GM13976 (cell line): ENCODE measurements at regions not wholly inside any gene's neighbourhood (a gene's known extent, or its start where the extent isn't known, plus 50 kb on each side); places are given as distances from the start of the nearest gene placed in this dataset.

Experiments
- DNase-seq: peaks from one replicate; pipeline ENCODE4 v3.0.0; 2012; ENCODE audit warnings: low spot score
- in situ Hi-C: fragments of 300-500 bp; cut with MboI; formaldehyde crosslinking; loops from one replicate; pipeline ENCODE4 v1.12.0; 2022; ENCODE audit warnings: low sequenced_read_pairs, mixed read lengths, inconsistent platforms; ENCODE audit not compliant: unreplicated experiment
- TF ChIP-seq, protein P1 (sequence below): IDR thresholded peaks from 2 replicates; pipeline ENCODE4 v1.5.1; 2012; ENCODE audit warnings: borderline replicate concordance, mild to moderate bottlenecking; ENCODE audit not compliant: insufficient read depth; ENCODE audit errors: extremely low read depth, missing control alignments, control extremely low read depth

DNA sequence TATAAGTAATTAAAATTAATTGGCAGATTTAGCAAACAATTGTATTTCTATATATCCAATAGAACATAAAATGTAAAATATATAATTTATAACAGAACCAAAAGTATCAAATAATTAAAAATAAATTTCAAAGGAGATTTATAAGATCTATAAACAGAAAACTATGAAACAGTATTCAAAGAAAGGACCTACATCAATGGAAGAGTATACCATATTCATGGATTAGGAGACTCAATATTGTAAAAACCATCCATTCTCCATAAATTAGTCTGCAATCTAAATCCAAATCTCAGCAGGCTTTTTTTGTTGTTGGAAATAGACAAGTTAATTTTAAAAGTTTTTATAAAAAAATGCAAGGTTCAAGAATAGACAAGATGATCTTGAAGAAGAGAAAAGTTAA lies 149.0 kb upstream of the RUNX3 start:
- TF ChIP-seq, protein P1, sequence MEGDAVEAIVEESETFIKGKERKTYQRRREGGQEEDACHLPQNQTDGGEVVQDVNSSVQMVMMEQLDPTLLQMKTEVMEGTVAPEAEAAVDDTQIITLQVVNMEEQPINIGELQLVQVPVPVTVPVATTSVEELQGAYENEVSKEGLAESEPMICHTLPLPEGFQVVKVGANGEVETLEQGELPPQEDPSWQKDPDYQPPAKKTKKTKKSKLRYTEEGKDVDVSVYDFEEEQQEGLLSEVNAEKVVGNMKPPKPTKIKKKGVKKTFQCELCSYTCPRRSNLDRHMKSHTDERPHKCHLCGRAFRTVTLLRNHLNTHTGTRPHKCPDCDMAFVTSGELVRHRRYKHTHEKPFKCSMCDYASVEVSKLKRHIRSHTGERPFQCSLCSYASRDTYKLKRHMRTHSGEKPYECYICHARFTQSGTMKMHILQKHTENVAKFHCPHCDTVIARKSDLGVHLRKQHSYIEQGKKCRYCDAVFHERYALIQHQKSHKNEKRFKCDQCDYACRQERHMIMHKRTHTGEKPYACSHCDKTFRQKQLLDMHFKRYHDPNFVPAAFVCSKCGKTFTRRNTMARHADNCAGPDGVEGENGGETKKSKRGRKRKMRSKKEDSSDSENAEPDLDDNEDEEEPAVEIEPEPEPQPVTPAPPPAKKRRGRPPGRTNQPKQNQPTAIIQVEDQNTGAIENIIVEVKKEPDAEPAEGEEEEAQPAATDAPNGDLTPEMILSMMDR, result no peak
- DNase-seq, result no peak
- in situ Hi-C loops, result no loop called here

DNA sequence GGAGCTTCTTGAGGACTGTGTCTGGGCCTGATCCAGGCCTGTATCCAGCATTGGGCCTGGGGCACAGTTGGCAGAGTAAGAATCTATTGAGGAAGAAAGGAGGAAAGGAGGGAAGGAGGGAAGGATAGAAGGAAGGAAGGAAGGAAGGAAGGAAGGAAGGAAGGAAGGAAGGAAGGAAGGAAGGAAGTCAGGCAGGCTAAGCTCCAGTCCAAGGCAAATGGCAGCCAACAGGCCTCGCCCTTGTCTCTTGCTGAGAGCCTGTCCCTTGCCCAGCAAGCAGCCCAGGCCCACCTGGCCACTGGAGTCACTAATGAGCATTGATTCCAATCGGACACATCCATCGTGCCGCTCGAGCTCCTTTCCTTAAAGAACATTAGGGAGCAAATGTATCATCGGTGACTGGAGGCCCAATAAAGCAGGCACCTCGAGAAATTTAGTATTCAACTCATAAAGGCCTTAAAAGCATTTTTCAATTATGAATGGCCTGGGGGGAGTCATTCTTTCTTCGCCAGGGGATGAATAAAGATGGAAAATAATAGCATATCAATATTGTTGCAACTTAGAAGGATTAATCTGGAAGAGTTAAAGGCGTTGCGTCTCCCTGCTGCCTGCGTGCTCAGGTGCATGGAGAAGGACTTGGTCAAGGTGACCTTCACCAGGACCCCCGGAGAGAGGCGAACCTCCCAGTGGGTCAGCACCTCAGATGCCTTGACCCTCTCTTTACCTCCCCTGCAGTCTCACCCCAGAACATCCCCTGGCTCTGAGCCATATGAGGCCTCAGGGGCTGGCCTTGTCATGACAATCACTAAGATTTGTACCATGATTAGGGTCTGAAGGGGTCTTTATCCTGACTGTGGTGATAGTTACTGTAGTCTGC lies 144.5 kb upstream of the RUNX3 start:
- DNase-seq, result no peak
- in situ Hi-C loops, result no loop called here
- TF ChIP-seq, protein P1, result no peak

DNA sequence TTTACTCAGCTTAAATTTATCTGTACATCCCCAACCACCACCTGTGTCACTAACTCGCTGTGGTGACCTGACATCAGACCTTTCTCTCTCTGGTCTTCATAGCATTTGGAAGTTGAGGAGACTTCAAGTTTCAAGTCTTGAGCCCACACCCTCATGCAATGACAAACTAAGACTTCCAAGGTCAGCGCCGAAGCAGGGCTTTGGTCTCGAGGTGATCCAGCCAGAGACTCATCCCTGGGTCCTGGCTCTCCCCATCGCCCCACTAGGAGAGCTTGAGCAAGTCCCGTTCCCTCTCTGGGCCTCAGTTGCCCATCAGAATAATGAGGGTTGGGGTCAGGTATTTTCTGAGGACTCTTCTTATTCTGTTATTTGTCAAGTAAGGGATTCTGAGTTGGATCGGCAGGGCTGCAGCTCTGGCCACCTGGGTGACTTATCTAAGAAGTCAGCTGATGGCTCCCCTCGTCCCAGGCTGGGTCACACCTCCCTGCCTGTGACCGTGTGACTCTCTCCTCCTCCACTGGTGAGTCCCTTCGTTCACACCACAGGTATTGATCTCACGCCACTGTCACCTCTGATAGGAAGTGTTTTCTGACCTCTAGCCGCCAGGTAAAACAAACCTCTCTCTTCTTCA lies 143.7 kb upstream of the RUNX3 start:
- no peak for DNase-seq
- in situ Hi-C loops, result no loop called here
- TF ChIP-seq, protein P1, result no peak

DNA sequence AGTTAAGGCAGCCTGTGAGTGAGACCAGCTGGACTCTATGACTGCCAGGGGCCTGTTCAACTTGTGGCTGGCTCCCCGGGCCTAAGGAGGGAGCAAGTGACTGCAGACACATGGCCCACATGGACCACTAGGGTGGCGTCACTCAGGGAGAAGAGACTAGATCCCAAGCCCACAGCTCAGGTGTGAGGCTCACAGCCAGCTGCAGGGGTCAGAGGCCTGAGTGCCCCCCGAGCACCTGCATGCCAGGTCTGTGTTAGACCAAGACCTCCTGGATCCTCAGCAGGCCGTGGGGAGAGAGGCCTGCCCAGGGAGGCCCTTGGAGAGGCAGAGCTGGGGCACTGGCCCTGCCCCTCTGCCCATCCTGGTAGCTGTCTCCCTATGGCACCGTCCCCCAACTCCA lies 142.4 kb upstream of the RUNX3 start:
- DNase-seq, result no peak

DNA sequence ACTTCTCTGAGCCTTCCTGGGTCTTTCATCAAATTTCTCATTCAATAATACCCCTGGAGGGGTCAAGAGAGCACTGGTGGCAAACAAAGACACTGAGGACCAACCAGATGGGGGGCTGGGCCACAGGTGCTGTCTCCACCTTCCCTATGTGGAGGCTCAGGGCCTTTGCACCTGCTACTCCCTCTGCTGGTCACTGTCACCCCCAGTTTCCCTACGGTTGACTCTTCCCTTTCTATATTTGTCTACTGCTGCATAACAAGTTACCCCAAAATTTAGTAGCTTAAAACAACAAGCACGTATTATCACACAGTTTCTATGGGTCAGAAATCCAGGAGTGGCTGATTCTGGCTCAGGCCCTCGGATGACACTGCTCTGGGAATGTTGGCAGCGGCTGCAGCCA lies 138.8 kb upstream of the RUNX3 start:
- in situ Hi-C loops, result no loop called here
- TF ChIP-seq, protein P1, result no peak
- DNase-seq, result no peak

More for the DNA sequence above, 142.4 kb upstream of the RUNX3 start:
- in situ Hi-C loops, result no loop called here
- TF ChIP-seq, protein P1, result no peak

DNA sequence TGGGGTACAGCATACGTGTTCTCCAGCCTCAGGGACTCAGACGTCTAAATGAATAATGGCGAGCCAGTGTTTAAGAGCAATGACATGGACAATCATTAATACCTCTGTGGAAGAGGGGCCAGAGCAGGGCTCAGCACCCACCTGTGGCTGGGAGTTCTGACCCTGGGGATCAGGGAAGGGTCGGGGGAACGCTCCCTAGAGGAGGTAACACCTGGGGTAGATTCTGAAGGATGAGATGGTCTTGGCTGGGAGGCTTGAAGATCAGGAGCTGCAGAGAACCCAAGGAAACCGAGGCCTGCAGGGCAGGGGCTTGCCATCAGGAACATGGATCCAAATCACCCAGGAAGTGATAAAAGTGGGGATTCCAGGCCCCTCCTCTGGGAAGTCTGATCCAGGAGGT lies 138.2 kb upstream of the RUNX3 start:
- TF ChIP-seq, protein P1, result no peak
- in situ Hi-C loops, result no loop called here
- DNase-seq, result no peak
